ENCODE measurements at regions not wholly inside any gene's neighbourhood (a gene's known extent, or its start where the extent isn't known, plus 50 kb on each side); places are given as distances from the start of the nearest gene placed in this dataset.

DNA sequence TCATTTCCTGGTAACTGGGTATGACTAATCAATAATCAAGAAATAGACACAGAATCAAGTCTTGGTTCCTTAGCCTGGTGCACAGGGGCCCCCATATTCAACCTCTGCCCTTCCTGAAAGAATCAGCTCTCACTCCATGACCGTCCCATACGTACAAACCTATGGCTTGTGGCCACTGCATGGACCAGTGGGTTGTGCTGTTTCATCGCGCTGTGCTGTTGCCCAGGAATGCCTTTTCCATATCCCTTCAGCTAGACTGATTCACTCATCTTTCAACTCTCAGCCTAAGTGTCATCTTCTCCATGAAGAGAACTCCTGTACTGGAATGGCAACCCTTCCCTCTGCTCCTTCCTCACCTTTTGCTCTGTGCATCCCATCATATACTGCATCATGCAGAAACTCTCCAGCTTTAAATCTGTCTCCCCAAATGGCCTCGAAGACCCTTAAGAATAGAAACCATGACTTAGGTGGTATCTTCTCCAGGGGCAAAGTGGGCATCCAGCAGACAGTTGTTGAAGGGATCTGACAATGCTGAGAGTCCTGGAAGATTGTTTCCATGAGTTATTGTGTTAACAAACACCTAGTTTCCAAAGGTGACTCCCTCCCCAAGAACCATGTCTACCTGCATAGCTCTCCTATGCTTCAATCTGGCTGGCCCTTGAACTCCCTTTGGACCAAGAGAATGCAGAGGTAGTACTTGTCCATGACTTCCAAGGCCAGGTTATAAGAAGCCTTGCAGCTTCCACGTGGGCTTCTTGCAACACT, 180.8 kb downstream of the ACTL7B start:
- TF ChIP-seq, protein P1, sequence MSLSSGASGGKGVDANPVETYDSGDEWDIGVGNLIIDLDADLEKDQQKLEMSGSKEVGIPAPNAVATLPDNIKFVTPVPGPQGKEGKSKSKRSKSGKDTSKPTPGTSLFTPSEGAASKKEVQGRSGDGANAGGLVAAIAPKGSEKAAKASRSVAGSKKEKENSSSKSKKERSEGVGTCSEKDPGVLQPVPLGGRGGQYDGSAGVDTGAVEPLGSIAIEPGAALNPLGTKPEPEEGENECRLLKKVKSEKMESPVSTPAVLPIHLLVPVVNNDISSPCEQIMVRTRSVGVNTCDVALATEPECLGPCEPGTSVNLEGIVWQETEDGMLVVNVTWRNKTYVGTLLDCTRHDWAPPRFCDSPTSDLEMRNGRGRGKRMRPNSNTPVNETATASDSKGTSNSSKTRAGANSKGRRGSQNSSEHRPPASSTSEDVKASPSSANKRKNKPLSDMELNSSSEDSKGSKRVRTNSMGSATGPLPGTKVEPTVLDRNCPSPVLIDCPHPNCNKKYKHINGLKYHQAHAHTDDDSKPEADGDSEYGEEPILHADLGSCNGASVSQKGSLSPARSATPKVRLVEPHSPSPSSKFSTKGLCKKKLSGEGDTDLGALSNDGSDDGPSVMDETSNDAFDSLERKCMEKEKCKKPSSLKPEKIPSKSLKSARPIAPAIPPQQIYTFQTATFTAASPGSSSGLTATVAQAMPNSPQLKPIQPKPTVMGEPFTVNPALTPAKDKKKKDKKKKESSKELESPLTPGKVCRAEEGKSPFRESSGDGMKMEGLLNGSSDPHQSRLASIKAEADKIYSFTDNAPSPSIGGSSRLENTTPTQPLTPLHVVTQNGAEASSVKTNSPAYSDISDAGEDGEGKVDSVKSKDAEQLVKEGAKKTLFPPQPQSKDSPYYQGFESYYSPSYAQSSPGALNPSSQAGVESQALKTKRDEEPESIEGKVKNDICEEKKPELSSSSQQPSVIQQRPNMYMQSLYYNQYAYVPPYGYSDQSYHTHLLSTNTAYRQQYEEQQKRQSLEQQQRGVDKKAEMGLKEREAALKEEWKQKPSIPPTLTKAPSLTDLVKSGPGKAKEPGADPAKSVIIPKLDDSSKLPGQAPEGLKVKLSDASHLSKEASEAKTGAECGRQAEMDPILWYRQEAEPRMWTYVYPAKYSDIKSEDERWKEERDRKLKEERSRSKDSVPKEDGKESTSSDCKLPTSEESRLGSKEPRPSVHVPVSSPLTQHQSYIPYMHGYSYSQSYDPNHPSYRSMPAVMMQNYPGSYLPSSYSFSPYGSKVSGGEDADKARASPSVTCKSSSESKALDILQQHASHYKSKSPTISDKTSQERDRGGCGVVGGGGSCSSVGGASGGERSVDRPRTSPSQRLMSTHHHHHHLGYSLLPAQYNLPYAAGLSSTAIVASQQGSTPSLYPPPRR (CRISPR knock-in tag; IDR thresholded peaks at IDR 0.05; ENCODE audit: borderline replicate concordance): no peak
- no peak for TF ChIP-seq ZNF432 (CRISPR knock-in tag; IDR thresholded peaks at IDR 0.05; ENCODE audit: borderline replicate concordance)
- TF ChIP-seq TCF12 (IDR thresholded peaks at IDR 0.05): no peak
- TF ChIP-seq TCF12 (CRISPR knock-in tag; IDR thresholded peaks at IDR 0.05): no peak
- no peak for TF ChIP-seq GABPA (IDR thresholded peaks at IDR 0.05; ENCODE audit: low read depth, low read length)
- TF ChIP-seq GABPA (CRISPR knock-in tag; IDR thresholded peaks at IDR 0.05; ENCODE audit: low read depth): no peak

All from HepG2 (cell line).